HG03571 (cell line): ENCODE measurements at regions not wholly inside any gene's neighbourhood (a gene's known extent, or its start where the extent isn't known, plus 50 kb on each side); places are given as distances from the start of the nearest gene placed in this dataset.

Experiments
- ATAC-seq: cut with Tn5 transposase; IDR thresholded peaks from one replicate; pipeline ENCODE4 v1.9.1; 2021; ENCODE audit not compliant: unreplicated experiment

DNA sequence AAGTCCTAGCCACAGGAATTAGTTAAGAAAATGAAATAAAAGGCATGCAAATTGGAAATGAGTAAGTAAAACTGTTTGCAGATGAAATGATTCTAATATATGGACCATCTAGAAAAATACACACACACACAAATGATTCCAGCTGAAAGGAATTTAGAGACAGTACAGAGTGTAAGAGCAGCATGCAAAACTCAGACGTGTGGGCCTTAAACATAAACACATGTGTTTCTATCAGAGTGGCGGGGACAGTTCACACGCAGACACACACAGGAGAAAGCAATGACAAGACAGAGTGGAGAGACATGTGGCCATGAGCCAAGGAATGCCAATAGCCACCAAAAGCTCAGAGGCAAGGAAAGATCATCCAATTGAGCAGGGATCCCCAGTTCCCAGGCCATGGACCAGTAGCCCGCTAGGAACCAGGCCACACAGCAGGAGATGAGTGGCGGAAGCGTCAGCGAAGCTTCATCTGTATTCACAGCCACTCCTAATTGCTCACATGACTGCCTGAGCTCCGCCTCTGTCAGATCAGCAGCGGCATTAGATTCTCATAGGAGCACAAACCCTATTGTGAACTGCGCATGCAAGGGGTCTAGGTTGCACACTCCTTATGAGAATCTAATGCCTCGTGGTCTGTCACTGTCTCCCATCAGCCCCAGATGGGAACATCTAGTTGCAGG, 155.4 kb downstream of the ARL4C start:
- ATAC-seq, result no peak

DNA sequence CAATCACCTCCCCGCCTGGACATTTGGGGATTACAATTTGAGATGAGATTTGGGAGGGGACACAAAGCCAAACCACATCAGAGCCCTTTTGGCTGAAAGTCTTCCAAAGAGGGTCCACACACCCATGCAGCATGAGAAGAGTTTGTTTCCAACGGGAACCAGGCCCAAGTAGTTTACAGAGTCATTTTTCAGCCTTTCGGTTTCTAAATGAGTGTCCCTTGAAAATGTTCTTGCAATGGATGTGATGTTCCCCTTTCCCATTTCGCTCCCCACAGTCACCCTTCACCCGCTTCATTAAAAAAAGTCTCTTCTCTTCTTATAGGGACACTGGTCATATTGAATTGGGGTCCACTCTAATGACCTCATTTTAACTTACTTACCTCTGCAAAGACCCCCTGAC, 157.4 kb downstream of the ARL4C start:
- ATAC-seq, result no peak

DNA sequence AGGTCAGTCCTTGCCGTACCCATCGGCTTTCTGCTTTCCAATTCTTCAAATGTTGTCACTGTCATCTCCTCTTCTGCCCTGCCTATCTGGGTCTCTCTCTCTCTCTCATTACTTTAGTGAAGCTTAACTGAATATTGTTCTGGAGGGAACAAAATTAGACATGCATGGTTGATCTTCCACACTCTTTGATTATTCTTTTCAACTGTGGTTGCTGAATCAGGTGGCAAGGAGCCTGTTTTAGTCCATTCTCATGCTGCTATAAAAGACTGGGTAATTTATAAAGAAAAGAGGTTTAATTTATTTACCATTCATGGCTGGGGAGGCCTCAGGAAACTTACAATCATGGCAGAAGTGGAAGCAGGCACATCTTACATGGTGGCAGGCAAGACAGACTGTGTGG, 157.9 kb downstream of the ARL4C start:
- no peak for ATAC-seq

DNA sequence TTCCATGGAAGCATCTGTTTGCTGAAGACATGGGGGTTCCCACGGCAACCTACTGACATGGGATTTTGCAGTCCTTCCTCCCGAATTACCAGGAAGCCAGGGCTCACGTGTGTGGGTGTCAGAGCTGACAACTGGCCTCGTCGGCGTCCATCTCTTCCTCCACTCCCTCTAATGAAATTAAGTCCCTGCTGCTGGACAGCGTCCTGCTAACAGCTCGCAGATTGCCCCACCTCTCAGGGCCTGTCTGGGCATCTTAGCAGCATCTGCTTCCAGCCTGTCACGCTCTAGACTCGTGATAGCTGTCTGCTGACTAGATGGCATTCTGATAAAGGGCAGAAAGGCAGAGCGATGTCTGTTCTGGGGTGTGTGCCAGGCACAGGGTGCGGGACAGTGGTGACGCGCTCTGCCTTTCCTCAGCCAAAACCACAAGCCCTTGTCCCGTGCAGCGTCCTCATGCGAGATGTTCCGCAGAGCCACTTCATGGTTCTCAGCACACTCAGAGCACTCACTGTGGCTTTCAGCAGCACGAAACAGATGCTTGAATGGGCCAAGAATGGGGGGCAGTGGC, 161.1 kb downstream of the ARL4C start:
- ATAC-seq, result no peak

DNA sequence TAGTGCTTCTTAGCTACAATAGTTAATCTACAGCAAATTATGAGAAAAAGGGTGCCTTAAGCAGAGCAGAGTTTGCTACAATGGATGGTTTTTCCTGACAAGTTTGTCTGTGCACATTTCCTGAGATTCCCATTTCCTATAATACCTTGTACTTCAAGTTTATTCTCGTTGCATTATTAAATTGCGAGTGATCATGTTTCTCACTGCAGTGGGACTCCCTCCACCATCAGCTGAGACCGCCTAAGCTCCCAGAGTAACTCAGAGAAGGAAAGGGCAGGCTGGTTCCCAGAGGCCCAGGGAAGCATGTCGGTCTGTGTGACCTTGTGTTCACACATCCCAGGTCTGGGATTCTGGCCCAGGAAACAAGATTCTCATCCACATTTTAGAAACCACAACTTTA, 162.1 kb downstream of the ARL4C start:
- no peak for ATAC-seq

DNA sequence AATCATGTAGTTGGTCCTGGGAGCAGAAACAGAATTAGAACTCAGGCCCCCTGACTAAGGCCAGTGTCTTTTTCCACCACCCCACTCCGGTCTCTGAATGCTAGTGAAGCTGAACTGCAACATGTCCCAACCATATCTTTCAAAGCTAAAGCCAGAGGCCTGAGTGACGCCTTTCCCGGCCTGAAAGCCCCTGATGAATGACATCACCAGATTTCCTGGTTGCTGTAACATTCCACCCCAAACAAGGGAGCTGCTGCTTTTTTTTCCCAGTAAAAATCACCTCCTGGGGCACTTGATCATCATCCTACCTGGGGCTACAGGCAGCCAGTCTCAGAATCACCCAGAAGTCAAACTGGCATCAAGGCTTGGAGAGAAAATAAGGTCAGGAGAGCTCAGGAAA, 162.7 kb downstream of the ARL4C start:
- no peak for ATAC-seq

DNA sequence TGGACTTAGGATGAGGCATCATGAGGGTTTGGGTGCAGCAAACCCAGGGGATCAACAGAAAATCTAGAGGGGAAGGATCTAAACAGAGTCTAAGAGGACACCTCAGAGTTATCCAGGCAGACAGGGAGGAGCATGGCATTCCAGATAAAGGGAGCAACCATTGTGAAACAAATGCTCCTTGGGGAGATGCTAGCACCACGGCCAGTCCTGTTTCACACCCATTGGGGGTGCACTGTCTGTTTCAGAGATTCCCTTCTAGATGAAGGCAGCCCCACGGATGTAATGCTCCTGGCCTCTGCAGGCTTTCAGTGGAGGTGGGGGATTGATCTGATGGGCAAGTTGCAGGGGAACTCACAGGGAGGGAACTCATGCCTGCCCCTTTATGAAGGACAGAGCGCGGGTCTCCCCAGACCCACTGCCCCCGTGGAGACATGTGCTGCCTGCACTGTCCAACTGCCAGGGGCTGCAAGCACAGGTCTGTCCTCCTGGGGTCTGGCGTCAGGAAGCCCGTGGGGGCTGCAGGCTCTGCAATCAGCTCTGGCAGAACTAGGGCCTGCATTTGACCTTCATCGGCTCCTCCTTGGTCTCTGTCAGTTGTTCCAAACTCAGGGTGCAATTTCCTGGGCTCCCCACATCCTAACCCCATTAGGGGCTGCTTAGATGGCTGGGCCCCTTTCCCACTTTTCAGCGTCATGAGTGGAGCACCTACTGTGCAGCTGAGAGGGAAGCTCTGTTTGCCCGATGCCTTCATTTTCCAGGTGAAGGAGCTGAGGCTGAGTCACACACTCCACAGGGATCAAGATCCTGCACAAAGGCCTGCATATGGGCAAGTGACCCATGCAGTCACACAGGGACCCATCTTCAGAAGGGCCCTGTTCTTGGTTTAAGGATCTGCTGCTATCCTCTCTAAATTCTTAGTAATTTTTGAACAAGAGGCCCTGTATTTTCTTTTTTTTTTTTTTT, 163.4 kb downstream of the ARL4C start:
- no peak for ATAC-seq

DNA sequence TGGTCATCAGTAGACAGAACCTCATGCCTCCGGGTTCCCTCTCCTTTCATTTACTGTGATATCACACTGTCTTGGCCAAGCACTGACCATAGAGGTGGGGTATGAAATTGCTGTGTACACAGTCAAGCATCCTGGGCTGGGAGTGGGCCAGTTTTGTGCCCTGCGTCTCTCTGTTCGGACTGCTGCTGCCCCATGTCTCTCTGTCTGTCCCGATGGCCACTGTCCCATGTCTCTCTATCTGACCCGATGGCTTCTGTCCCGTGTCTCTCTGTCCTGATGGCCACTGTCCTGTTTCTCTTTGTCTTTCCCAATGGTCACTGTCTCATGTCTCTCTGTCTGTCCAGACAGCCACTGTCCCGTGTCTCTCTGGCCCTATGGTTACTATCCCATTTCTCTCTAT, 164.9 kb downstream of the ARL4C start:
- ATAC-seq, result no peak

DNA sequence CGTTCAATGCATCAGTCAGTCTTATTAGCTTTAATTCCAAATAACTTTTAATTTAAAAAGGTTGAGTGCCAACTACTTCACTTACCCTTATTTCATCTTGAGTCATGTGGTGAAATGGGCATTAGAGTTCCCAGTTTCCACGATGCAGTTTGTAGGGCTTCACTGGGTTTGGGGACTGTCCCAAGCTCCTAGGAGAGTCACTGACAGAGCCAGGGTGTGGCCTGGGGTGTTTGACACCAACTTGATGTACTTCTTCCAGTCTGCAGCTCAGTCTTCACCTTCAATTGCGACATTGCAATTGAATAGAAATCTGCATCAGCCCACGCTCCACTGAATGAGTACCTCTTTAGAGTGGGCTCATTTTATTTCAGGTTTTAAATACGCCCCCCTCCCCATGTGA, 165.3 kb downstream of the ARL4C start:
- no peak for ATAC-seq

DNA sequence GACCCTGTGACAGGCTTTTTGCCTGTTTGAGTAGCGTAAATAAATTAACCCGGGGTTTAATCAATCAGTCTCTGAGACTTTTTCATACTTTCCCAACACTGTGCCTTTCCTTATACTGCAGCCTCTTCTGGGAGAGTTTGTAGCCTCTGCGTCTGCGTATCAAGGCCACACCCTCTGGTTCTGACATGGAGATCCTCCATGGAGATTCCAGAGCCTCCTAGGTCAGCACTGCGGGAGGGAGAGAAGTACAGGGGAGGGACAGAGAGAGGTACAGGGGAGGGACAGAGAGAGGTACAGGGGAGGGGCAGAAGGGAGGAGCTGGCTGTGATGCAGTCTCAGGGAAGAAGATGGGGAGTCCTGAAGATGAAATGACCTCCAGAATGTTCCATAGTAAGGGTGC, 166.0 kb downstream of the ARL4C start:
- ATAC-seq, result no peak

DNA sequence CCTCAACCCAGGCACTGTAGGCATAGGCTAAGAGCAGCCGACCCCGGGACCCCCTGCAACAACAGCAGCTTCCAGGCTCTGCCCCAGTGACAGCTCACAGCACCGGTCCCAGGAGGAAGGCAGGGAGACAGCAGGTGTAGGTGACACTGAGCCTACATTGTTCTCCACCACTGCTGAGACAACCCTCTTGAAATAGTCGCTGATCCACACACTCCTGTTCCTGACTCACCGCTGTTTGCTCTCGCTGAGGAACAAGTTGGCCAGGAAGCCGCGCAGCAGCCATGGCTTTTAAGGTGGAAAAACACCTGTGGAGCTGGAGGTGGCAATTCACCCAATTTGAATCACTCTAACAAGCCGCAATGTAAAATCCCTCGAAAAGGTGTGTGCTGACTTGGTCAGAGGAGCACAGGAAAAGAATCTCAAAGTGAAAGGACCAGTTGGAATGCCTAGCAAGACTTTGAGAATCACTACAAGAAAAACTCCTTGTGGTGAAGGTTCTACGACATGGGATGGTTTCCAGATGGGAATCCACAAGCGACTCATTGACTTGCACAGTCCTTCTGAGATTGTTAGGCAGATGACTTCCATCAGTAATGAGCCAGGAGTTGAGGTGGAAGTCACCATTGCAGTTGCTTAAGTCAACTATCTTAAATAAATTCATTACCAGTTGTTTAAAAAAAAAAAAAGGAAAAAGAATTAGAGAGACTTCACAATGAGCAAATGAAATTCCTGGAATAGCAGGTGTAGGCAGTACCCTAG, 167.5 kb downstream of the ARL4C start:
- no peak for ATAC-seq

DNA sequence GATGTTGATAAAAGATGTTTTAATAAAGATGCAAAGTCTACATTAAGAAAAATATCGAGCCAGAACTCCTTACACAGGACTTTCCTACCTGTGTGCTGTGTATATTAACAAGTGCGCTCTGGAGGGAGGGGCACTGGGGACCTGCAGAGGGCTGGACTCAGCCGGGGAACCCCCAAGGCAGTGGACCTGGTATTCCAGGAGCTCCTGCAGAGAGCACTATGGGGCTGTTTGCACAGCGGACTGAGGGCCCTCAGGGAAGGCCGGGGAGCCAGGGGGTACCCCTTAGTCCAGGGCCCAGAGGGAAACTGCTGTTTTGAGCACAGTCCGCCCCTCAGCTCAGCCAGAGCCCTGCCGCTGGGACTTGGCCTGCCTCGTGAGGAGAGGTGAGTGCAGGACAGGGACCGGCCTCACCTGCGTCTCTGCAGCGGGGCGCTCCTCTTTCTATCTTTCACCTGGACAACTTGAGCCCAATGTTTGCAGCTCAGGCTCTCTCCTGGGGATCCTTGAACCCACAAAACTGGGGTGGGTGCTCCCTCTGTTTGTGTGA, 168.4 kb downstream of the ARL4C start:
- no peak for ATAC-seq

DNA sequence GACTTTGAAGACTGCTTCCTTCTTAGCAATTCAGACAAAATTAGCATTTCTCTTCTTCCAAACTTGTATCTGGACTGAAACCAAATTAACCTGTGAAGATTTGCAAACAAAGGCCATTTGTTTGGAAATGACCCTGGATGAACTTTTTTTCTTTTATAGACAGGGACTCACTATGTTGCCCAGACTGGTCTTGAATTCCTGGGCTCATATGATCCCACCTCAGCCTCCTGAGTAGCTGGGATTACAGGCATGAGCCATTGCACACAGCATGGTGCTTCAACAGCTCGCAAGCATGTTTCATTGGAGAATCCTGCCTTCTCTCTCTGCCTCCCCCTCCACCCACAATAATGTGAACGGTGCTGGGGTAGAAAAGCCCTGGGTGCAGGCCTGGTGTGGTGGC, 170.2 kb downstream of the ARL4C start:
- ATAC-seq, result no peak

DNA sequence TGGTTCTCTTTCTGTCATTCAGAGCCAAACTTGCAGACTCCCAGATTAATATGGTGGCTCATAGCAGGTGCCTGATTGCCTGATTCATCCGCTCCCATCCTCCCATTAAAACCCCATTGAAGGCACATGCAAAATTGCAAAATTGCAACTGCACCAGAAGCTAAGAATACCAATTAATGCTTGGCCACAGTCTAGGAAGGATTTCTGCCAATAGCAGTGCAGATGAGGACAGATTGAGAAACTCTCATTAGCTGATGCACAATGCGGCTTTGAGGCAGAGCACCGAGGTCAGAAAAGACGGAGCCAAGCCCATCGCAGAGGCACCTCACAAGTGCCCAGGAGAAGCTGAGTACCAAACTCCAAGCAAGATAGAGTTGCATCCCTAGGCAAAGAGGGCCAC, 172.8 kb downstream of the ARL4C start:
- ATAC-seq, result no peak

DNA sequence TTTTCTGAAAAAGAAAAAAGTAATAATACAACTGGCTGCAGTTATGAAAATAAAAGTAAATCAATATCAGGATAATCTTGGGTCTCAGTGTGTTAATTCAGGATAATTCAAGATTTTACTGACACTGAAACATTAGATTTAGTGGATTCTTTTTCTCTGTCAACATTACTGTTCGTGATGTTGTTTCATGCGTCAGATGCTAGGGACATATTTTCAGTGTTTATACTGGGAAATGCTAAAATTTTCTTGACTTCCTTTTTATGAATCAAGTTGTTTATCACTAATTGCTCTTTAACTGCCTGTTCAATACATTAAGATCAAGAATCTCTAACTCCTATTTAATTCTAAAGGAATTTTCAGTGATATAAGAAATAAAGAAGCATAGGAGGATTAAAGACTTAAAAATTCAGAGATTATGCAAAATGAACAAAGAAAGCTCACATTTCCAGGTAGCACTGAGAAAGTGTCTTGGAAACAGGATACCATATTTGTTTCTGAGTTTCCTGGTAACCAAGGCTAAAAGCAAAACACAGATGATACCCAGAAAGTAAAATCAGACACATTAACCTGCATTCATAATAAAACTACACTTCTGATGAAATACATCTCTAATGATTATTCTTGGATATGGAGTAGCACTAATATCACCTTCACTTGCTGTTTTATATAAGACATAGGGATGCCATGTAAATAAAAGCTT, 174.0 kb downstream of the ARL4C start:
- no peak for ATAC-seq

DNA sequence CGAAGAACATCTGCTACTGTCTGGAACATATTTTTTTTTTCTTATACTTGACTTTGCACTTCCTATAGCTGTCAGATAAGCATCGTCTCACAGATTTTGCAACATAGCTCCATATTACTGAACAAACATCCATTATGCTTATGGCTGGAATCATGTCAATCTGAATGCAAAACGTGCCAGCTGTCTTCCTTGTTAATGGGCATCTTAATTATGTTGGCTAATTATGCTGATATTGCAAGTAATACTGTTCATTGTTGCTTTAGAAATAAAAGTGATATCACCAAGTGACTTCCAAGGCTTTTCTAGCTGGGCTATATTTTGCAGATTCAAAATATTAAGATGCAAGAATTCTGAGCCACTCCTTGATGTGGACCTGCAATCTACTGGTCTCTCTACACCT, 176.8 kb downstream of the ARL4C start:
- ATAC-seq, result no peak

DNA sequence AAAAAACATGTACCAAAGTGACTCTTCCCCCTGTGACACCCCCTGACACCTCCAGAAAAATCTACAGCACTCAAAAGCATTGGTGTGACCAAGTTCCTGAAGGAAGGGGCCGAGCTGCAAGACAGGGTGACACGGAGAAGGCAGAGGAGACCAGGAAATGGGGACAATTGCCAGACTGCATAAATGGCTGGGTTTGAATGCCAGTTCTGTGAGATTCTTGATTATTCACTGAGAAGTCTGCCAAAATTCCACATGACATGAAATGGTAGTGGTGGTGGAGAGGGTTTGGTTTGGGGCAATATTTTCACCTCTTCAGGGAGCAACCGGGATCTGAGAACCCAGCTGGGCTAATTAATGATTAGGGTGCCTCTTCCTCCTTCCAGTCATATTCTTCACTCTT, 178.5 kb downstream of the ARL4C start:
- no peak for ATAC-seq

DNA sequence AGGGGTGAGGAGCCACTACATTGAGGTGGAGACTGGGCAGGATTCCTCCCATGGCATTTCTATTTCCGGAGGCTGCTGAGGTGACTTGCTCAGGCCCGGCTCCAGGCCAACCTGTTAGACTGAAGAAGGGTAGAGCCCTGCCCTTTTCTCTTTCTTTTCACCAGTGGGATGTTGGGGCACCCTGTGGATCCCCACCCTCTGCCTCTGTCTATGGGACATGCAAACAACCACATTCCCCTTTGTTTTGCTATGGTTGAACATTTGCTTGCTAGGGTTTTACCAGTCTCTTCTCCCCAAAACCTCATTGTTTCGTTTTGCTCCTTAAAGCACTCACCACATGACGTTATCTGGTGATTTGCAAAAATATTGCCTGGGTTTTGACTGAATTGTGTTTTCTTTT, 183.3 kb downstream of the ARL4C start:
- ATAC-seq, result no peak

DNA sequence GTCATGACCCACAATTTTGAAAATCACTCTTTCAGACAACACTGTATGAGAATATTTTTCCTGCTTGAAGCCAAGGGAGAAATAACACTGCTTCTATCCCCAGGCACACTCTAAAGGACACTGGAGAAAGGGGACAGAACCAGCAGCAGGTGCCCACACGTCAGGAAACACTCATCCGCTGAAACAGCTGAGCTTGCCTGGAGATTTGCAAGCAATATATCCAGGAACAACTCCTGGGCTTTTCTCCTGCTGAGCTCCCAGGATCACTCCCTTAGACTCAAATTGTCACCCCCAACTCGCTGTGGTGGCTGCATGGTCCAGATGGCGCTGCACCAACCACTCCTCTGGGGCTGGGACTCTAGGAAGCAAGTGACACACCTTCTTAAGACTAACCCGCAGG, 186.7 kb downstream of the ARL4C start:
- no peak for ATAC-seq

DNA sequence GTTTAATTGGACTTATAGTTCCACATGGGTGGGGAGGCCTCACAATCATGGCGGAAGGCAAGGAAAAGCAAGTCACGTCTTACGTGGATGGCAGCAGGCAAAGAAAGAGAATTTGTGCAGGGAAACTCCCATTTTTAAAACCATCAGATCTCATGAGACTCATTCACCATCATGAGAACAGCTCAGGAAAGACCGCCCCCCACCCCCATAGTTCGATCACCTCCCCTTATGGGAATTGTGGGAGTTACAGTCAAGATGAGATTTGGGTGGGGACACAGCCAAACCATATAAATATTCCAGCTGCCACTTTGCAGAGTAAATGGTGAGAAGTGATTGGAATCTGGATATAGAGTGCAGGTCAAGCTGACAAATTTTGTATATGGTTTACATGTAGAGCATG, 187.4 kb downstream of the ARL4C start:
- no peak for ATAC-seq

DNA sequence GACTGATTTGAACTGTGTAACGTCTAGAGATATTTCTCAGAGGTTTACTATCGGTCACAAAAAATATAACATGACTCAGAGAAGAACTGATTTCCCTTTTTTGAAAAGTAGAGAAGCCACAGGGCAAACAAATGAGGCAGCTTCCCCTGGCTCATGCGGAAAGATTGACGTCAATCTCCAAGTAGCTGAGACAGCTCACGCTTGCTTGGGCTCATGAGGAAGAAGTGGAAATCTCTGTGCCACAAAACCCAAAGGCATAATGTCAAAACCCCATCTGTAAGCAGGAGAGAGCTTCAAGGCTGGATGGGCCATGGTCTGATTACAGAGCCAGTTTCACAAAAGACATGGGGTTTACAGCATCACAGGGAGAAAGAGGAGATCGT, 188.1 kb downstream of the ARL4C start:
- peak; percentile 92 for ATAC-seq
